CD14-positive monocyte (primary cell): ENCODE measurements at regions not wholly inside any gene's neighbourhood (a gene's known extent, or its start where the extent isn't known, plus 50 kb on each side); places are given as distances from the start of the nearest gene placed in this dataset.

Experiments
- DNase-seq, 3 donors: peaks; one replicate each; pipeline ENCODE4 v3.0.0-alpha.2; 2011 to 2022
- H2AFZ ChIP-seq: 2 replicates; pipeline ENCODE4 v1.6.0; 2012; ENCODE audit warnings: mild to moderate bottlenecking, low read depth, low read length, inconsistent platforms; ENCODE audit not compliant: insufficient read depth, poor library complexity, severe bottlenecking
- H3K27ac ChIP-seq, 2 donors: 1 replicate in 1 of 2; 2 replicates in 1 of 2; pipeline ENCODE4 v1.5.1; 2012 to 2013; ENCODE audit warnings: low read length in 2 of 2, control low read depth in 1 of 2, inconsistent platforms in 1 of 2, low read depth in 1 of 2, mild to moderate bottlenecking in 1 of 2
- H3K27me3 ChIP-seq, 2 donors: one replicate each; pipeline versions ENCODE4 v1.6.0 to v1.6.1; 2011 to 2013; ENCODE audit warnings: low read length in 2 of 2; ENCODE audit not compliant: control insufficient read depth in 2 of 2, insufficient read depth in 2 of 2
- H3K36me3 ChIP-seq, 2 donors: replicated peaks in 1 of 2; 1 replicate in 1 of 2; 2 replicates in 1 of 2; pipeline versions ENCODE4 v1.5.1 to v1.6.1; 2012 to 2013; ENCODE audit warnings: low read length in 2 of 2, control low read depth in 1 of 2, inconsistent platforms in 1 of 2, mild to moderate bottlenecking in 1 of 2; ENCODE audit not compliant: insufficient read depth in 2 of 2, control insufficient read depth in 1 of 2
- H3K4me1 ChIP-seq, 2 donors: 1 replicate in 1 of 2; 2 replicates in 1 of 2; pipeline versions ENCODE4 v1.5.1 to v1.6.1; 2012 to 2013; ENCODE audit warnings: low read length in 2 of 2, control low read depth in 1 of 2, inconsistent platforms in 1 of 2, mild to moderate bottlenecking in 1 of 2, moderate library complexity in 1 of 2; ENCODE audit not compliant: insufficient read depth in 2 of 2, control insufficient read depth in 1 of 2
- H3K4me2 ChIP-seq: replicated peaks from 2 replicates; pipeline ENCODE3; 2012; ENCODE audit warnings: low read length, moderate library complexity, mild to moderate bottlenecking; ENCODE audit not compliant: poor library complexity, severe bottlenecking; ENCODE audit errors: extremely low read depth
- H3K4me3 ChIP-seq, 3 experiments: fragments of 200-600 bp in 1 of 3; sonication (generic) in 1 of 3; replicated peaks in 1 of 3; 1 replicate in 2 of 3; 2 replicates in 1 of 3; pipeline ENCODE4 v1.5.1; 2011 to 2013; ENCODE audit warnings: low read length in 3 of 3, mild to moderate bottlenecking in 3 of 3, control low read depth in 2 of 3, low read depth in 2 of 3, inconsistent platforms in 1 of 3, moderate library complexity in 1 of 3
- H3K79me2 ChIP-seq: 2 replicates; pipeline ENCODE4 v1.6.0; 2012; ENCODE audit warnings: mild to moderate bottlenecking, control low read depth, inconsistent platforms, low read length, moderate library complexity; ENCODE audit not compliant: insufficient read depth
- H3K9ac ChIP-seq: 2 replicates; pipeline ENCODE4 v1.6.0; 2017; ENCODE audit warnings: low read length, mild to moderate bottlenecking; ENCODE audit not compliant: insufficient read depth, poor library complexity, severe bottlenecking
- H3K9me3 ChIP-seq, 2 donors: replicated peaks in 1 of 2; 1 replicate in 1 of 2; 2 replicates in 1 of 2; pipeline versions ENCODE4 v1.5.1 to v1.6.1; 2012 to 2013; ENCODE audit warnings: low read length in 2 of 2, control low read depth in 1 of 2; ENCODE audit not compliant: control insufficient read depth in 1 of 2, insufficient read depth in 1 of 2
- H4K20me1 ChIP-seq: 2 replicates; pipeline ENCODE4 v1.6.0; 2012; ENCODE audit warnings: mild to moderate bottlenecking, low read length, control low read depth, moderate library complexity; ENCODE audit not compliant: insufficient read depth
- H3K27ac Mint-ChIP-seq, 7 donors: one replicate each; pipeline ENCODE4 v1.8.0; 2020; ENCODE audit warnings: mild to moderate bottlenecking in 7 of 7, mixed read lengths in 7 of 7, moderate library complexity in 6 of 7, inconsistent platforms in 2 of 7
- H3K27me3 Mint-ChIP-seq, 3 donors: one replicate each; pipeline ENCODE4 v1.8.0; 2021 to 2022; ENCODE audit warnings: low read depth in 3 of 3, mild to moderate bottlenecking in 3 of 3, mixed read lengths in 3 of 3, moderate library complexity in 3 of 3, inconsistent platforms in 1 of 3
- H3K36me3 Mint-ChIP-seq, 2 donors: one replicate each; pipeline ENCODE4 v1.8.0; 2020; ENCODE audit warnings: mixed read lengths in 2 of 2, inconsistent platforms in 1 of 2, mild to moderate bottlenecking in 1 of 2
- H3K4me1 Mint-ChIP-seq: one replicate; pipeline ENCODE4 v1.8.0; 2020; ENCODE audit warnings: mild to moderate bottlenecking, mixed read lengths
- H3K4me3 Mint-ChIP-seq, 2 donors: one replicate each; pipeline ENCODE4 v1.8.0; 2020; ENCODE audit warnings: mild to moderate bottlenecking in 2 of 2, mixed read lengths in 2 of 2, moderate library complexity in 1 of 2
- H3K9me3 Mint-ChIP-seq, 7 donors: one replicate each; pipeline ENCODE4 v1.8.0; 2020 to 2022; ENCODE audit warnings: mixed read lengths in 7 of 7, mild to moderate bottlenecking in 6 of 7, moderate library complexity in 6 of 7, inconsistent platforms in 2 of 7
- WGBS: methylation state at CpG from one replicate; pipeline ENCODE4 v1.1.5; 2013; ENCODE audit warnings: missing lambda C conversion rate; ENCODE audit not compliant: insufficient coverage; 5-methylcytosine and 5-hydroxymethylcytosine counted together
- intact Hi-C, 2 donors: fragments of 100-400 bp; cut with micrococcal nuclease; formaldehyde crosslinking; loops; one replicate each; pipeline versions ENCODE4 v1.15.0 to v1.15.1; 2023
- TF ChIP-seq, protein P1 (sequence below): fragments of 200-600 bp; IDR thresholded peaks from one replicate; pipeline ENCODE4 v1.8.0; 2022; ENCODE audit warnings: antibody characterized with exemption, mild to moderate bottlenecking

DNA sequence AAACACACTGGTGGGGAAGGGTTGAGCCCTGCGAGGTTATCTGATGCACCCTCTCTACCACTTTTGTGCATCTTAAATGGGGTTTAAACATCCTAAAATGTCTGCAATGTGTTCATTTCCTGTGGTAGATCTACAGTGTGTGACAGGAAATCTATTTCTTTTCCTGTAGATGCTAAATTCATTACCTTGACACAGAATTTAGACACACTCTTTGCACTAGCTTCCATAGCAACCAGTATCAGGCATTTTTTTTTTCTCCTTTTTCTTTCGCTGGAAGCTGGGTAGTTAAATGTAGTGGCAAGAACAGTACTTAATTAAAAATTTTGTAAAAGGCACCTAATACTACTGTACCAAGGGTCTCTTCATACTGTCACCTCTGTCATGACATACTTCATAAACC lies 141.1 kb downstream of the RFPL4B start:
- H4K20me1 ChIP-seq: no peaks in the 10 kb centered on the region
- H3K9me3 ChIP-seq: no peaks in the 10 kb centered on the region
- no peak overlapping the region for H3K9ac ChIP-seq
- no peaks in the 10 kb centered on the region for H3K4me1 ChIP-seq
- Mint-ChIP-seq H3K27ac (no peak overlapping the region), H3K9me3 (peaks cover 0 to 5% (median 2%) of the 10 kb centered on the region in 7 donors), H3K4me3 (no peak overlapping the region), H3K4me1 (no peaks in the 10 kb centered on the region), H3K27me3 (peaks cover 0 to 7% (median 0%) of the 10 kb centered on the region in 3 donors), H3K36me3 (no peaks in the 10 kb centered on the region)
- H3K27me3 ChIP-seq: no peaks in the 10 kb centered on the region
- TF ChIP-seq, protein P1, sequence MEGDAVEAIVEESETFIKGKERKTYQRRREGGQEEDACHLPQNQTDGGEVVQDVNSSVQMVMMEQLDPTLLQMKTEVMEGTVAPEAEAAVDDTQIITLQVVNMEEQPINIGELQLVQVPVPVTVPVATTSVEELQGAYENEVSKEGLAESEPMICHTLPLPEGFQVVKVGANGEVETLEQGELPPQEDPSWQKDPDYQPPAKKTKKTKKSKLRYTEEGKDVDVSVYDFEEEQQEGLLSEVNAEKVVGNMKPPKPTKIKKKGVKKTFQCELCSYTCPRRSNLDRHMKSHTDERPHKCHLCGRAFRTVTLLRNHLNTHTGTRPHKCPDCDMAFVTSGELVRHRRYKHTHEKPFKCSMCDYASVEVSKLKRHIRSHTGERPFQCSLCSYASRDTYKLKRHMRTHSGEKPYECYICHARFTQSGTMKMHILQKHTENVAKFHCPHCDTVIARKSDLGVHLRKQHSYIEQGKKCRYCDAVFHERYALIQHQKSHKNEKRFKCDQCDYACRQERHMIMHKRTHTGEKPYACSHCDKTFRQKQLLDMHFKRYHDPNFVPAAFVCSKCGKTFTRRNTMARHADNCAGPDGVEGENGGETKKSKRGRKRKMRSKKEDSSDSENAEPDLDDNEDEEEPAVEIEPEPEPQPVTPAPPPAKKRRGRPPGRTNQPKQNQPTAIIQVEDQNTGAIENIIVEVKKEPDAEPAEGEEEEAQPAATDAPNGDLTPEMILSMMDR: no peak
- no peaks in the 10 kb centered on the region for H3K36me3 ChIP-seq
- no peak for DNase-seq
- H3K4me3 ChIP-seq: no peak overlapping the region
- intact Hi-C loops: no loop called here
- H2AFZ ChIP-seq: no peak overlapping the region
- H3K79me2 ChIP-seq: no peaks in the 10 kb centered on the region
- no peak overlapping the region for H3K27ac ChIP-seq
- no CpG with 5 or more reads among the region's 2 CpGs for WGBS
- no peak overlapping the region for H3K4me2 ChIP-seq

DNA sequence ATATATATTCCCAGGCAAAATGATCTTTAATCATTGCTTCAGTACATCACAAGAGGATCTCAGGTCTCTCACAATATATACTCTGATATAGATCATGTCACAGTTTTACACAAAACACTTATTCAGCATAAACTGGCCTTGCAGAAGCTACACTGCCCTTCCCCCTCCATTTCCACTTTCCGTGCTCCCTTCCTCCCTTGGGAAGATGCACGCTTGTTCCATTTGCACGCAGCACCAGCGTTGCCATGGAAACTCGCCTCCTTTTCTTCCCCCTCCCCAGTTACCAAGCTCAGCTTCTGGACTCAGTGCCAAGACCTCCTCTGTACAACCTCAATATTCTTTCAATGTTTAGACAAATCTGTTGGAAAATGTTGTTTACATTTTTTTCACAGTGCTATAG lies 154.6 kb downstream of the RFPL4B start:
- no peaks in the 10 kb centered on the region for H3K4me1 Mint-ChIP-seq
- Histone ChIP-seq H3K36me3 (no peaks in the 10 kb centered on the region), H4K20me1 (no peaks in the 10 kb centered on the region), H3K4me1 (no peaks in the 10 kb centered on the region), H2AFZ (no peak overlapping the region), H3K4me2 (no peak overlapping the region), H3K4me3 (no peak overlapping the region), H3K79me2 (no peaks in the 10 kb centered on the region), H3K27me3 (no peaks in the 10 kb centered on the region), H3K27ac (no peak overlapping the region), H3K9me3 (no peaks in the 10 kb centered on the region), H3K9ac (no peak overlapping the region)
- no peak overlapping the region for H3K27ac Mint-ChIP-seq
- DNase-seq: no peak
- H3K4me3 Mint-ChIP-seq: no peak overlapping the region
- intact Hi-C loops: no loop called here
- H3K9me3 Mint-ChIP-seq: peaks cover 0 to 2% (median 0%) of the 10 kb centered on the region in 7 donors
- H3K27me3 Mint-ChIP-seq: peaks cover 0 to 2% (median 0%) of the 10 kb centered on the region in 3 donors
- TF ChIP-seq, protein P1: no peak
- no peaks in the 10 kb centered on the region for H3K36me3 Mint-ChIP-seq
- 87% methylated on average over 4 of the region's 5 CpGs for WGBS
